Islet of Langerhans (tissue), 1 donor: ENCODE measurements at regions not wholly inside any gene's neighbourhood (a gene's known extent, or its start where the extent isn't known, plus 50 kb on each side); places are given as distances from the start of the nearest gene placed in this dataset.

Experiments
- FAIRE-seq: peaks from one replicate; lab custom pipeline; 2011; peaks lifted over from hg19 to GRCh38; lab: Jason Lieb, UNC

GRCh38 chr4:163764569-163764968 is 270.1 kb downstream of the TMA16 start:
- FAIRE-seq, result no peak

DNA sequence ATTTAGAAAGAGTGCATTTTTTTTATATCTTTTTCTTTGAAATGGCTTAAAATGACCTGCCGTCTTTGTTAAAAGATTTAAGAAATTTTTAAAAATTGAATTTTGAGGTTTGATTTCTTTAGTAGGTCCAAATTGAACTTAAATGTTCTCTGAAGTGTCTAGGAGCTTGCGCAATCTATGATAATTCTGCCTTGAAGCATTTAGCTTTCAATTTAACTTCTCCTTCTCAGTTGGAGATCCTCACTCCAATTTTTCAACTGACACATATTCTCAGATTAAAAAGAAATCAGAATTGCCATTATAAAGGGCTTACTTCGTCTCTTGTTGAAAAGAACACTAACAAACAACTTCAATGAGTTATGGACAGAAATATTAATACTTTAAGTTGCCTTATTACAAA is 273.5 kb downstream of the TMA16 start:
- no peak for FAIRE-seq

GRCh38 chr4:163772238-163772637 is 277.7 kb downstream of the TMA16 start:
- no peak for FAIRE-seq

GRCh38 chr4:163773940-163774339 is 279.4 kb downstream of the TMA16 start:
- no peak for FAIRE-seq

DNA sequence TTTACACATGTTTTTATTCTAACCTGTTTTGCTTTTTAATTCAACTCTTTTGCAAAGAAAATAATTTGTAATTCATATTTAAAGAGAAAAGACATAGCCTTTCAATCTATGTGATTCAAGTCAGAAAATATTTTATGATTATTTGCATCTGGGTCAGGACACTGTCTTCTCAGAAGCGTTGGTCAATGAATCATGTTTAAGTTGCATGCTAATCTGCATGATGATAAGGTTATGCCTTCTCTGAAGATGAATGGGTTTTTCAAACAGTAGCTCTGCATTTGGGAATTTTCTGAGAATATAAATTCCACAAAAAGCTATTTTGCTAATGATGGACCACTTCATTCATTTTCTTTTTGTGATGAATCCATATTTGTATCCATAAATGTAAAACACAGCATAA is 282.5 kb downstream of the TMA16 start:
- no peak for FAIRE-seq

GRCh38 chr4:163781726-163782125 is 287.2 kb downstream of the TMA16 start:
- FAIRE-seq, result no peak

GRCh38 chr4:163790231-163790630 is 295.7 kb downstream of the TMA16 start:
- no peak for FAIRE-seq

DNA sequence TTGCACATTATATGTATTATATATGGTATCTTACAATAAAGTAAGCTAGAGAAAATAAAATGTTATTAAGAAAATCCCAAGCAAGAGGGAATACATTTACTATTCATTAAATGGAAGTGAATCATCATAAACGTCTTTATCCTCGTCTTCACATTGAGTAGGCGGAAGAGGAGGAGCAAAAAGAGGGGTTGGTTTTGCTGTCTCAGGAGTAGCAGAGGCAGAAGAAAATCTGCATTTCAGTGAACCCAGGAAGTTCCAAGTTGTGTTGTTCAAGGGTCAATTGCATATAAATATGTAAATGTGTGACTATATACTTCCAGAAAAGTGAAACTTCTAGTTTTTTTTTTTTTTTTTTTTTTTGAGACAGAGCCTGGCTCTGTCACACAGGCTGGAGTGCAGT is 301.4 kb downstream of the TMA16 start:
- no peak for FAIRE-seq

GRCh38 chr4:163804001-163804400 is 309.5 kb downstream of the TMA16 start:
- FAIRE-seq, result no peak

- no peak for FAIRE-seq
Observed at GRCh38 chr4:163806653-163807052, 312.2 kb downstream of the TMA16 start.

GRCh38 chr4:163808011-163808410 is 313.5 kb downstream of the TMA16 start:
- no peak for FAIRE-seq

GRCh38 chr4:163810755-163811154 is 316.3 kb downstream of the TMA16 start:
- FAIRE-seq, result no peak

- no peak for FAIRE-seq
Observed at GRCh38 chr4:163815776-163816175, 321.3 kb downstream of the TMA16 start.

- no peak for FAIRE-seq
Observed at GRCh38 chr4:163816494-163816893, 322.0 kb downstream of the TMA16 start.

GRCh38 chr4:163818673-163819072 is 324.2 kb downstream of the TMA16 start:
- FAIRE-seq, result no peak

- FAIRE-seq, result no peak
Observed at GRCh38 chr4:163833669-163834068, 339.2 kb downstream of the TMA16 start.

- no peak for FAIRE-seq
Observed at GRCh38 chr4:163846008-163846407, 351.5 kb downstream of the TMA16 start.

- no peak for FAIRE-seq
Observed at GRCh38 chr4:163852246-163852645, 357.8 kb downstream of the TMA16 start.

- FAIRE-seq, result no peak
Observed at GRCh38 chr4:163857903-163858302, 363.4 kb downstream of the TMA16 start.

DNA sequence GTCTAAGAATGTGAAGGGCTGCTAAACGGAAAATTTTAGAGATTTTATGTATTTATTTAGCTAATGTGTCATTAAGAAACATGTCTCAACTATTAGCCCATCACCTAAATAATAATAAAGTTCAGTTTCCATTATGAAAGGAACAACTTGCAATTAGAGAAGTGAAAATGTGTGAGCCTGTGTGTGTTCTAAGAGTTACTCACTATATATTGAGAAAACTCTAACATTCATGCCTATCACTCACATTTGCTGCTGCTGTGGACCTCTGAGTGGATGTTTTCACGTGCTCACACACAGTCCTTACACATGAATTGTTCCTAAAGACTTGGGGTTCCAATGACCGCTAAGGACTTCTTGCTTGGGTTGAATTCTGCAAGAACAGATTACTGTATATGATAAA is 364.0 kb downstream of the TMA16 start:
- FAIRE-seq, result no peak

DNA sequence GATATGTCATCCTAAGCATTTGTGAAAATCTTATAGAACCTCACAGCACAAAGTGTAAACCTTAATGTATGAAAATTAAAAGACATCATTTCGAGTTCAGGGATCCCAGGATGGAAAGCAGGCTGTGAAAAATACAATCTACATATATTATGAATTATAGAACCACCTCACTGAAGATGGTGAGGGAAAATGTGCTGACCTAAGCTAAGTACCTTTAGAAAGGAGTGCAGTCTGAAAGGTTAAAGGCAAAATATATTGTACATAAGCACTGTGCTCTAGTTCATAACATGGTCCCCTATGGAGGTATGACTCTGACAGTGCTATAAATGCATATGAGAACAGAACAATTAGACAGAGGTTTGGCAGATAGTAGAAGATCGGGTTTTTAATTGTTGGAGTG is 368.6 kb downstream of the TMA16 start:
- no peak for FAIRE-seq

DNA sequence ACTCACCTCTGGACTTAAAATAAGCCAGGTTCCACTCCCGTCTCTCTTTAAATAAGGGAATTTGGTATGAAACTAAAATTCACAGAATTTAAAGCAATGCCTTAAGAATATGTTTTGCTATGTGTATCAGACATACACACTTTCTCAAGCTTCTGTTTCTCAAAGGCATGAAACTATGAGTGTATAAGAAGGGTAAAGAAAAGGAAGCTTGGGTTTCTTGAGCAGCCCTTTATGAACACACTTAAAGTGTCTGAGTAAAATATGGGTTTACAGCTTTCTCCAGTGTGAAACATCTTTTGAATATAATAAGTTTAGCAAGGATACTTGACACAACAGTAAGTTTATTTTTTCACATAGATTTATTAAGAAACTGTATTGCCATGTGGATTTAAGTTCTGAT is 370.5 kb downstream of the TMA16 start:
- no peak for FAIRE-seq

DNA sequence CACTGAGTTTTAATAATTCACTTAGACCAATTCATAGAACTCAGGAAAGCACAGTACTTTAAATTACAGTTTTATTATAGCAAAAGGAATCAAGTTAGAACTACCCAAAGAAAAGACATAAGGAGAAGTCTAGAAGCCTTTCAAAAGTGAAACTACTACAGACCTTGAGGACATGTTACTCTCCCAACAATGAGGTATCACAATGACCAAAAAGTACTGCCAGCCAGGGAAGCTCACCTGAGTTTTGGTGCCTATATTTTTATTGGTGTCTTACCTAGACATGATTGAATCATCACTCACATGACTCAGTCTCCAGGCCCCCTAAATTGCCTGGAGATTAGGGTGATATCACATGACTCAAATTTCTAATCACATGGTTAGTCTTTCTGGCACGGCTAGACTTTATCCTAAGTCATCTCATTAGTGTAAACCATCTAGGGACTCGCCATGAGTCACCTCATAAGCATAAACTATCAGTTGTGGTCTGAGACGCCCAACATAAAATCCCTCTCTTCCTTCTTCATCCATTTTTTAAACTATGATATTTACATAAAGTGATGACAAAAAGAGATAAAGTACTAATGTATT is 372.3 kb downstream of the TMA16 start:
- FAIRE-seq, result no peak

- no peak for FAIRE-seq
Observed at GRCh38 chr4:163868445-163868844, 374.0 kb downstream of the TMA16 start.

DNA sequence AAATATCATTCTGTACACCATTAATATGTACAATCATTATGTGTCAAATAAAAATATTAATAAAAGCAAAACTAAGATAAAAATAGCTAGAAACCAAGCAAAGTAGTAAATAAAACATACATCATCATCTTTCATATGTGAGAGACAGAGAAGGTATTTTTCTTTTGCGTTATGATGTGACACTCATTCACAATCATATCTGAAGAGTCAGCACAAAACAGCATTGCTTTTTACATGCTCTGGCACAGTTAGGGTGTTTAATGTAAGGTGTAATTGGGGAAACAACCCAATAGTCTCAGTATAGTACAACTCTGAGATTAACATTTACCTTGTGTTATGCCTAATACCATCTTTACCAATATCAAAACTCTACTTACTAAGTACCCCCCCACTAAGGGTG is 376.6 kb downstream of the TMA16 start:
- no peak for FAIRE-seq
